ENCODE measurements at regions not wholly inside any gene's neighbourhood (a gene's known extent, or its start where the extent isn't known, plus 50 kb on each side); places are given as distances from the start of the nearest gene placed in this dataset.

- DNase-seq (ENCODE audit: low spot score) (no peak), ATAC-seq (ENCODE audit: insufficient number of reproducible peaks, low FRiP score, low read depth) (no peak)
- TF ChIP-seq CTCF (IDR thresholded peaks at IDR 0.05), result no peak
- H3K27me3 ChIP-seq (replicated peaks; ENCODE audit: insufficient read depth), result no peaks in the 10 kb centered on the region
- H3K36me3 ChIP-seq, result no peaks in the 10 kb centered on the region
- peaks cover 0 to 3% of the 10 kb centered on the region in 2 donors for H3K4me1 ChIP-seq (ENCODE audit: control insufficient read depth in 1 of 2, low read depth in 2 of 2)
- H3K27ac ChIP-seq, result no peak overlapping the region
- no peak overlapping the region for H3K4me3 ChIP-seq
- peaks cover 5% of the 10 kb centered on the region for H3K9me3 ChIP-seq
Observed at GRCh38 chr1:245039196-245039595, 115.6 kb upstream of the KIF26B start.

- H3K4me3 ChIP-seq, result no peak overlapping the region
- H3K27ac ChIP-seq, result no peak overlapping the region
- H3K4me1 ChIP-seq (ENCODE audit: control insufficient read depth in 1 of 2, low read depth in 2 of 2), result no peaks in the 10 kb centered on the region
- no peak for ATAC-seq (ENCODE audit: insufficient number of reproducible peaks, low FRiP score, low read depth)
- no peaks in the 10 kb centered on the region for H3K27me3 ChIP-seq (replicated peaks; ENCODE audit: insufficient read depth)
- peaks cover 5% of the 10 kb centered on the region for H3K9me3 ChIP-seq
- DNase-seq (ENCODE audit: low spot score), result no peak
- no peaks in the 10 kb centered on the region for H3K36me3 ChIP-seq
- no peak for TF ChIP-seq CTCF (IDR thresholded peaks at IDR 0.05)
Observed at GRCh38 chr1:245036102-245036501, 118.7 kb upstream of the KIF26B start.

GRCh38 chr1:245031041-245031440 is 123.7 kb upstream of the KIF26B start:
- Histone ChIP-seq H3K9me3 (no peaks in the 10 kb centered on the region), H3K27ac (no peak overlapping the region), H3K4me3 (no peak overlapping the region), H3K4me1 (ENCODE audit: control insufficient read depth in 1 of 2, low read depth in 2 of 2) (no peaks in the 10 kb centered on the region), H3K36me3 (no peaks in the 10 kb centered on the region), H3K27me3 (replicated peaks; ENCODE audit: insufficient read depth) (no peaks in the 10 kb centered on the region)
- TF ChIP-seq CTCF (IDR thresholded peaks at IDR 0.05), result no peak
- ATAC-seq (ENCODE audit: insufficient number of reproducible peaks, low FRiP score, low read depth), result no peak
- DNase-seq (ENCODE audit: low spot score), result no peak

GRCh38 chr1:245026247-245026646 is 128.5 kb upstream of the KIF26B start:
- no peak for ATAC-seq (ENCODE audit: insufficient number of reproducible peaks, low FRiP score, low read depth)
- no peak overlapping the region for H3K27ac ChIP-seq

GRCh38 chr1:245025525-245025924 is 129.3 kb upstream of the KIF26B start:
- Histone ChIP-seq H3K36me3 (no peaks in the 10 kb centered on the region), H3K27ac (no peak overlapping the region), H3K4me1 (ENCODE audit: control insufficient read depth in 1 of 2, low read depth in 2 of 2) (no peaks in the 10 kb centered on the region), H3K9me3 (no peaks in the 10 kb centered on the region), H3K27me3 (replicated peaks; ENCODE audit: insufficient read depth) (no peaks in the 10 kb centered on the region), H3K4me3 (no peak overlapping the region)
- no peak for ATAC-seq (ENCODE audit: insufficient number of reproducible peaks, low FRiP score, low read depth)
- TF ChIP-seq CTCF (IDR thresholded peaks at IDR 0.05), result no peak
- no peak for DNase-seq (ENCODE audit: low spot score)

More at GRCh38 chr1:245026247-245026646, 128.5 kb upstream of the KIF26B start:
- Histone ChIP-seq H3K4me3 (no peak overlapping the region), H3K36me3 (no peaks in the 10 kb centered on the region), H3K9me3 (no peaks in the 10 kb centered on the region), H3K4me1 (ENCODE audit: control insufficient read depth in 1 of 2, low read depth in 2 of 2) (no peaks in the 10 kb centered on the region), H3K27me3 (replicated peaks; ENCODE audit: insufficient read depth) (no peaks in the 10 kb centered on the region)
- DNase-seq (ENCODE audit: low spot score), result no peak
- no peak for TF ChIP-seq CTCF (IDR thresholded peaks at IDR 0.05)

Data from thoracic aorta (tissue), 2 donors.